K562 (cell line): ENCODE measurements at regions not wholly inside any gene's neighbourhood (a gene's known extent, or its start where the extent isn't known, plus 50 kb on each side); places are given as distances from the start of the nearest gene placed in this dataset.

Experiments
- ATF6 ChIP-seq: sonication (generic); formaldehyde crosslinking; IDR thresholded peaks from 2 replicates; pipeline ENCODE4 v1.4.0; 2020; ENCODE audit warnings: mild to moderate bottlenecking, missing genetic modification reagents
- BHLHE40 ChIP-seq: IDR thresholded peaks from 2 replicates; pipeline ENCODE4 v1.6.1; 2011; ENCODE audit warnings: low read length, improper control_type of control experiment
- FOXK2 ChIP-seq, 2 experiments: fragments of 450-650 bp; IDR thresholded peaks in 1 of 2; conservative IDR thresholded peaks in 1 of 2; 2 replicates each; pipeline ENCODE4 v1.6.1; 2016; ENCODE audit warnings: low read depth in 2 of 2, mild to moderate bottlenecking in 1 of 2
- GATA2 ChIP-seq: sonication (generic); formaldehyde crosslinking; IDR thresholded peaks from 2 replicates; pipeline ENCODE4 v1.4.0; 2020; ENCODE audit warnings: mild to moderate bottlenecking, missing genetic modification reagents
- POLR2A ChIP-seq: fragments of 450-650 bp; conservative IDR thresholded peaks from 2 replicates; pipeline ENCODE4 v1.6.1; 2016
- SIN3B ChIP-seq: fragments of 450-650 bp; IDR thresholded peaks from 2 replicates; pipeline ENCODE4 v1.6.1; 2017; ENCODE audit warnings: low read depth, mild to moderate bottlenecking, moderate library complexity
- ZBTB1 ChIP-seq: sonication (generic); formaldehyde crosslinking; IDR thresholded peaks from 2 replicates; pipeline ENCODE4 v1.8.1; 2023; ENCODE audit warnings: missing genetic modification reagents, low read depth, mild to moderate bottlenecking, borderline replicate concordance
- ZC3H11A ChIP-seq: IDR thresholded peaks from 2 replicates; pipeline ENCODE4 v1.6.1; 2012; ENCODE audit warnings: low read depth, low read length, improper control_type of control experiment
- ZNF24 ChIP-seq: fragments of 450-650 bp; IDR thresholded peaks from 2 replicates; pipeline ENCODE4 v1.6.1; 2016
- TF ChIP-seq, protein P1 (sequence below), 3 experiments: IDR thresholded peaks in 2 of 3; conservative IDR thresholded peaks in 1 of 3; 2 replicates each; pipeline ENCODE4 v1.5.1; 2011 to 2012; ENCODE audit warnings: low read length in 3 of 3, mild to moderate bottlenecking in 3 of 3, control low read depth in 2 of 3, improper control_type of control experiment in 1 of 3, inconsistent platforms in 1 of 3, low read depth in 1 of 3, mixed read lengths in 1 of 3, moderate library complexity in 1 of 3; ENCODE audit not compliant: insufficient read depth in 2 of 3
- TF ChIP-seq, protein P2 (sequence below), 2 experiments: fragments of 450-650 bp; formaldehyde crosslinking in 1 of 2; IDR thresholded peaks; 2 replicates each; pipeline versions ENCODE4 v1.4.0 to v1.6.1; 2014 to 2020; ENCODE audit warnings: mild to moderate bottlenecking in 2 of 2, borderline replicate concordance in 1 of 2, low read depth in 1 of 2
- TF ChIP-seq, protein P3 (sequence below), 2 experiments: IDR thresholded peaks; 2 replicates each; pipeline ENCODE4 v1.6.1; 2011; ENCODE audit warnings: borderline replicate concordance in 1 of 2, control low read depth in 1 of 2, low read depth in 1 of 2, low read length in 1 of 2, mild to moderate bottlenecking in 1 of 2, mixed read lengths in 1 of 2, moderate library complexity in 1 of 2; ENCODE audit not compliant: insufficient read depth in 1 of 2, insufficient read length in 1 of 2, poor library complexity in 1 of 2, severe bottlenecking in 1 of 2; ENCODE audit errors: extremely low read depth in 1 of 2
- TF ChIP-seq, protein P4 (sequence below): fragments of 250-450 bp; sonication (Bioruptor Pico); IDR thresholded peaks from 2 replicates; pipeline ENCODE4 v1.5.0; 2020; ENCODE audit warnings: mild to moderate bottlenecking, borderline replicate concordance
- TF ChIP-seq, protein P5 (sequence below): sonication (generic); formaldehyde crosslinking; IDR thresholded peaks from 2 replicates; pipeline ENCODE4 v1.9.0; 2022; ENCODE audit warnings: mild to moderate bottlenecking, missing genetic modification reagents

- no peak for TF ChIP-seq ZNF24
- no peak for TF ChIP-seq ZC3H11A
- TF ChIP-seq POLR2A: no peak
- TF ChIP-seq SIN3B: no peak
- no peak for TF ChIP-seq FOXK2 (conservative IDR thresholded peaks at IDR 0.05 in 1 of 2, IDR thresholded peaks at IDR 0.05 in 1 of 2; ENCODE audit: low read depth in 2 of 2)
- no peak for TF ChIP-seq GATA2 (CRISPR knock-in tag)
- TF ChIP-seq, protein P1, sequence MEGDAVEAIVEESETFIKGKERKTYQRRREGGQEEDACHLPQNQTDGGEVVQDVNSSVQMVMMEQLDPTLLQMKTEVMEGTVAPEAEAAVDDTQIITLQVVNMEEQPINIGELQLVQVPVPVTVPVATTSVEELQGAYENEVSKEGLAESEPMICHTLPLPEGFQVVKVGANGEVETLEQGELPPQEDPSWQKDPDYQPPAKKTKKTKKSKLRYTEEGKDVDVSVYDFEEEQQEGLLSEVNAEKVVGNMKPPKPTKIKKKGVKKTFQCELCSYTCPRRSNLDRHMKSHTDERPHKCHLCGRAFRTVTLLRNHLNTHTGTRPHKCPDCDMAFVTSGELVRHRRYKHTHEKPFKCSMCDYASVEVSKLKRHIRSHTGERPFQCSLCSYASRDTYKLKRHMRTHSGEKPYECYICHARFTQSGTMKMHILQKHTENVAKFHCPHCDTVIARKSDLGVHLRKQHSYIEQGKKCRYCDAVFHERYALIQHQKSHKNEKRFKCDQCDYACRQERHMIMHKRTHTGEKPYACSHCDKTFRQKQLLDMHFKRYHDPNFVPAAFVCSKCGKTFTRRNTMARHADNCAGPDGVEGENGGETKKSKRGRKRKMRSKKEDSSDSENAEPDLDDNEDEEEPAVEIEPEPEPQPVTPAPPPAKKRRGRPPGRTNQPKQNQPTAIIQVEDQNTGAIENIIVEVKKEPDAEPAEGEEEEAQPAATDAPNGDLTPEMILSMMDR (IDR thresholded peaks at IDR 0.05 in 2 of 3, conservative IDR thresholded peaks at IDR 0.05 in 1 of 3; ENCODE audit: insufficient read depth in 2 of 3, low read depth in 1 of 3, low read length in 3 of 3): no peak
- TF ChIP-seq, protein P2, sequence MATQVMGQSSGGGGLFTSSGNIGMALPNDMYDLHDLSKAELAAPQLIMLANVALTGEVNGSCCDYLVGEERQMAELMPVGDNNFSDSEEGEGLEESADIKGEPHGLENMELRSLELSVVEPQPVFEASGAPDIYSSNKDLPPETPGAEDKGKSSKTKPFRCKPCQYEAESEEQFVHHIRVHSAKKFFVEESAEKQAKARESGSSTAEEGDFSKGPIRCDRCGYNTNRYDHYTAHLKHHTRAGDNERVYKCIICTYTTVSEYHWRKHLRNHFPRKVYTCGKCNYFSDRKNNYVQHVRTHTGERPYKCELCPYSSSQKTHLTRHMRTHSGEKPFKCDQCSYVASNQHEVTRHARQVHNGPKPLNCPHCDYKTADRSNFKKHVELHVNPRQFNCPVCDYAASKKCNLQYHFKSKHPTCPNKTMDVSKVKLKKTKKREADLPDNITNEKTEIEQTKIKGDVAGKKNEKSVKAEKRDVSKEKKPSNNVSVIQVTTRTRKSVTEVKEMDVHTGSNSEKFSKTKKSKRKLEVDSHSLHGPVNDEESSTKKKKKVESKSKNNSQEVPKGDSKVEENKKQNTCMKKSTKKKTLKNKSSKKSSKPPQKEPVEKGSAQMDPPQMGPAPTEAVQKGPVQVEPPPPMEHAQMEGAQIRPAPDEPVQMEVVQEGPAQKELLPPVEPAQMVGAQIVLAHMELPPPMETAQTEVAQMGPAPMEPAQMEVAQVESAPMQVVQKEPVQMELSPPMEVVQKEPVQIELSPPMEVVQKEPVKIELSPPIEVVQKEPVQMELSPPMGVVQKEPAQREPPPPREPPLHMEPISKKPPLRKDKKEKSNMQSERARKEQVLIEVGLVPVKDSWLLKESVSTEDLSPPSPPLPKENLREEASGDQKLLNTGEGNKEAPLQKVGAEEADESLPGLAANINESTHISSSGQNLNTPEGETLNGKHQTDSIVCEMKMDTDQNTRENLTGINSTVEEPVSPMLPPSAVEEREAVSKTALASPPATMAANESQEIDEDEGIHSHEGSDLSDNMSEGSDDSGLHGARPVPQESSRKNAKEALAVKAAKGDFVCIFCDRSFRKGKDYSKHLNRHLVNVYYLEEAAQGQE (IDR thresholded peaks at IDR 0.05; ENCODE audit: borderline replicate concordance): no peak
- TF ChIP-seq, protein P2 (CRISPR knock-in tag; IDR thresholded peaks at IDR 0.05; ENCODE audit: low read depth): no peak
- TF ChIP-seq, protein P3, sequence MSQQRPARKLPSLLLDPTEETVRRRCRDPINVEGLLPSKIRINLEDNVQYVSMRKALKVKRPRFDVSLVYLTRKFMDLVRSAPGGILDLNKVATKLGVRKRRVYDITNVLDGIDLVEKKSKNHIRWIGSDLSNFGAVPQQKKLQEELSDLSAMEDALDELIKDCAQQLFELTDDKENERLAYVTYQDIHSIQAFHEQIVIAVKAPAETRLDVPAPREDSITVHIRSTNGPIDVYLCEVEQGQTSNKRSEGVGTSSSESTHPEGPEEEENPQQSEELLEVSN (IDR thresholded peaks at IDR 0.05; ENCODE audit: borderline replicate concordance in 1 of 2, extremely low read depth in 1 of 2, insufficient read depth in 1 of 2, insufficient read length in 1 of 2, low read depth in 1 of 2, low read length in 1 of 2, poor library complexity in 1 of 2, severe bottlenecking in 1 of 2): no peak
- no peak for TF ChIP-seq BHLHE40
- TF ChIP-seq, protein P4, sequence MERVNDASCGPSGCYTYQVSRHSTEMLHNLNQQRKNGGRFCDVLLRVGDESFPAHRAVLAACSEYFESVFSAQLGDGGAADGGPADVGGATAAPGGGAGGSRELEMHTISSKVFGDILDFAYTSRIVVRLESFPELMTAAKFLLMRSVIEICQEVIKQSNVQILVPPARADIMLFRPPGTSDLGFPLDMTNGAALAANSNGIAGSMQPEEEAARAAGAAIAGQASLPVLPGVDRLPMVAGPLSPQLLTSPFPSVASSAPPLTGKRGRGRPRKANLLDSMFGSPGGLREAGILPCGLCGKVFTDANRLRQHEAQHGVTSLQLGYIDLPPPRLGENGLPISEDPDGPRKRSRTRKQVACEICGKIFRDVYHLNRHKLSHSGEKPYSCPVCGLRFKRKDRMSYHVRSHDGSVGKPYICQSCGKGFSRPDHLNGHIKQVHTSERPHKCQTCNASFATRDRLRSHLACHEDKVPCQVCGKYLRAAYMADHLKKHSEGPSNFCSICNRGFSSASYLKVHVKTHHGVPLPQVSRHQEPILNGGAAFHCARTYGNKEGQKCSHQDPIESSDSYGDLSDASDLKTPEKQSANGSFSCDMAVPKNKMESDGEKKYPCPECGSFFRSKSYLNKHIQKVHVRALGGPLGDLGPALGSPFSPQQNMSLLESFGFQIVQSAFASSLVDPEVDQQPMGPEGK (CRISPR knock-in tag): no peak
- no peak for TF ChIP-seq ZBTB1 (CRISPR knock-in tag)
- no peak for TF ChIP-seq ATF6 (CRISPR knock-in tag)
- TF ChIP-seq, protein P5, sequence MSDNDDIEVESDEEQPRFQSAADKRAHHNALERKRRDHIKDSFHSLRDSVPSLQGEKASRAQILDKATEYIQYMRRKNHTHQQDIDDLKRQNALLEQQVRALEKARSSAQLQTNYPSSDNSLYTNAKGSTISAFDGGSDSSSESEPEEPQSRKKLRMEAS: no peak
Measured at GRCh38 chr10:23999445-23999844, 209.5 kb upstream of the KIAA1217 start.
